ENCODE measurements at regions not wholly inside any gene's neighbourhood (a gene's known extent, or its start where the extent isn't known, plus 50 kb on each side); places are given as distances from the start of the nearest gene placed in this dataset.

GRCh38 chr6:168228676-168229367 lies 90.8 kb downstream of the DACT2 start:
- DNase-seq (ENCODE audit: extremely low spot score): no peak
- no peak for TF ChIP-seq CTCF (IDR thresholded peaks at IDR 0.05; ENCODE audit: control extremely low read depth, extremely low read depth, low read depth, missing control alignments)
- ChIA-PET POLR2A (no interaction called here), CTCF (no interaction called here)

- POLR2A ChIA-PET: no interaction called here
- CTCF ChIA-PET: no interaction called here
- no peak for DNase-seq (ENCODE audit: extremely low spot score)
- TF ChIP-seq CTCF (IDR thresholded peaks at IDR 0.05; ENCODE audit: control extremely low read depth, extremely low read depth, low read depth, missing control alignments): no peak
Observed at GRCh38 chr6:168227840-168228239, 91.7 kb downstream of the DACT2 start.

- no peak for DNase-seq (ENCODE audit: extremely low spot score)
- CTCF ChIA-PET: no interaction called here
- POLR2A ChIA-PET: no interaction called here
- no peak for TF ChIP-seq CTCF (IDR thresholded peaks at IDR 0.05; ENCODE audit: control extremely low read depth, extremely low read depth, low read depth, missing control alignments)
Observed at GRCh38 chr6:168226902-168227318, 92.7 kb downstream of the DACT2 start.

- no peak for DNase-seq (ENCODE audit: extremely low spot score)
- POLR2A ChIA-PET: no interaction called here
- CTCF ChIA-PET: no interaction called here
- TF ChIP-seq CTCF (IDR thresholded peaks at IDR 0.05; ENCODE audit: control extremely low read depth, extremely low read depth, low read depth, missing control alignments): no peak
Observed at GRCh38 chr6:168226061-168226752, 93.4 kb downstream of the DACT2 start.

GRCh38 chr6:168225471-168225911 lies 94.1 kb downstream of the DACT2 start:
- no peak for DNase-seq (ENCODE audit: extremely low spot score)
- ChIA-PET CTCF (no interaction called here), POLR2A (no interaction called here)
- TF ChIP-seq CTCF (IDR thresholded peaks at IDR 0.05; ENCODE audit: control extremely low read depth, extremely low read depth, low read depth, missing control alignments): no peak

- no peak for DNase-seq (ENCODE audit: extremely low spot score)
- CTCF ChIA-PET: no interaction called here
- TF ChIP-seq CTCF (IDR thresholded peaks at IDR 0.05; ENCODE audit: control extremely low read depth, extremely low read depth, low read depth, missing control alignments): no peak
- POLR2A ChIA-PET: no interaction called here
Observed at GRCh38 chr6:168223755-168224154, 95.8 kb downstream of the DACT2 start.

All from GM10248 (cell line).